Endothelial cell of umbilical vein (primary cell): ENCODE measurements at regions not wholly inside any gene's neighbourhood (a gene's known extent, or its start where the extent isn't known, plus 50 kb on each side); places are given as distances from the start of the nearest gene placed in this dataset.

Source experiments
- BruUV-seq: library from RNA; stranded (reverse); fragments of 400-500 nt; replicated peaks from 2 replicates; lab custom pipeline; 2021; lab: Mats Ljungman, UMichigan
- CTCF ChIA-PET: fragments of 300-600, 350-600 bp; sonication (Branson Sonifier 250); formaldehyde crosslinking; loops from one replicate; lab custom pipeline; 2021; ENCODE audit warnings: antibody characterized with exemption, inconsistent platforms; lab: Charles Lee
- POLR2A ChIA-PET: fragments of 300-600, 350-600 bp; sonication (Branson Sonifier 250); formaldehyde crosslinking; loops from one replicate; lab custom pipeline; 2021; ENCODE audit warnings: antibody characterized with exemption, inconsistent platforms; lab: Charles Lee
- DNase-seq: peaks from one replicate; pipeline ENCODE4 v3.0.0-alpha.2; 2011; ENCODE audit warnings: low read depth, low spot score
- FAIRE-seq: peaks from 2 replicates; lab custom pipeline; 2011; peaks lifted over from hg19 to GRCh38; lab: Jason Lieb, UNC
- H2AFZ ChIP-seq: 2 replicates; pipeline ENCODE4 v1.6.0; 2012; ENCODE audit warnings: low read depth, low read length, control low read depth, inconsistent platforms
- H3K27ac ChIP-seq: 2 replicates; pipeline ENCODE4 v1.5.1; 2011; ENCODE audit warnings: low read depth, mild to moderate bottlenecking, control low read depth, low read length, moderate library complexity; ENCODE audit not compliant: insufficient read depth
- H3K27me3 ChIP-seq, 2 experiments: 2 replicates each; pipeline versions ENCODE4 v1.6.0 to v1.6.1; 2011; ENCODE audit warnings: low read length in 2 of 2, mixed read lengths in 1 of 2; ENCODE audit not compliant: control insufficient read depth in 2 of 2, insufficient read depth in 2 of 2
- H3K36me3 ChIP-seq, 2 experiments: 2 replicates in 1 of 2; 3 replicates in 1 of 2; pipeline ENCODE4 v1.5.1; 2011; ENCODE audit warnings: low read length in 2 of 2, mild to moderate bottlenecking in 1 of 2, moderate library complexity in 1 of 2; ENCODE audit not compliant: control insufficient read depth in 2 of 2, insufficient read depth in 2 of 2; ENCODE audit errors: extremely low read depth in 1 of 2
- H3K4me1 ChIP-seq: 3 replicates; pipeline ENCODE4 v1.5.1; 2011; ENCODE audit warnings: mild to moderate bottlenecking, low read length; ENCODE audit not compliant: control insufficient read depth, insufficient read depth; ENCODE audit errors: extremely low read depth
- H3K4me2 ChIP-seq: 2 replicates; pipeline ENCODE4 v1.6.1; 2011; ENCODE audit warnings: low read length, control low read depth, mixed read lengths; ENCODE audit not compliant: insufficient read depth
- H3K4me3 ChIP-seq, 3 experiments: fragments of 200-600 bp in 1 of 3; sonication (generic), shearing (Covaris generic) in 1 of 3; replicated peaks in 1 of 3; 2 replicates each; pipeline ENCODE4 v1.5.1; 2011 to 2016; ENCODE audit warnings: control low read depth in 3 of 3, low read length in 3 of 3, mild to moderate bottlenecking in 2 of 3, inconsistent platforms in 1 of 3, low read depth in 1 of 3, moderate library complexity in 1 of 3; ENCODE audit not compliant: insufficient read depth in 1 of 3
- H3K79me2 ChIP-seq: 2 replicates; pipeline ENCODE4 v1.6.0; 2012; ENCODE audit warnings: low read length, inconsistent platforms; ENCODE audit not compliant: control insufficient read depth, insufficient read depth
- H3K9ac ChIP-seq: replicated peaks from 2 replicates; pipeline ENCODE3; 2011; ENCODE audit warnings: low read length, control low read depth; ENCODE audit not compliant: insufficient read depth; ENCODE audit errors: extremely low read depth
- H3K9me1 ChIP-seq: replicated peaks from 3 replicates; pipeline ENCODE4 v1.6.0; 2011; ENCODE audit warnings: mild to moderate bottlenecking, low read length; ENCODE audit not compliant: control insufficient read depth, insufficient read depth; ENCODE audit errors: extremely low read depth
- H3K9me3 ChIP-seq: replicated peaks from 2 replicates; pipeline ENCODE4 v1.5.1; 2012; ENCODE audit warnings: low read length, inconsistent platforms; ENCODE audit not compliant: control insufficient read depth, insufficient read depth
- H4K20me1 ChIP-seq: replicated peaks from 2 replicates; pipeline ENCODE3; 2011; ENCODE audit warnings: mild to moderate bottlenecking, low read length; ENCODE audit not compliant: control insufficient read depth, insufficient read depth; ENCODE audit errors: extremely low read depth
- GATA2 ChIP-seq: IDR thresholded peaks from 2 replicates; pipeline ENCODE4 v1.7.0; 2011; ENCODE audit warnings: low read depth, mild to moderate bottlenecking, moderate library complexity, mixed read lengths, low read length; ENCODE audit not compliant: insufficient read length, insufficient read depth
- JUN ChIP-seq: IDR thresholded peaks from 2 replicates; pipeline ENCODE4 v1.6.1; 2011; ENCODE audit warnings: borderline replicate concordance, low read depth; ENCODE audit not compliant: insufficient read length, insufficient read depth
- MAX ChIP-seq: IDR thresholded peaks from 2 replicates; pipeline ENCODE4 v1.6.1; 2011; ENCODE audit not compliant: insufficient read depth, insufficient read length
- dilution Hi-C: fragments of 300-500 bp; cut with MboI; formaldehyde crosslinking; loops from one replicate; pipeline ENCODE4 v1.15.0; 2019; ENCODE audit warnings: low sequenced_read_pairs; ENCODE audit not compliant: extremely low pct_ligation_motif_present
- intact Hi-C: fragments of 100-400 bp; cut with micrococcal nuclease; formaldehyde crosslinking; loops from one replicate; pipeline ENCODE4 v1.10.0; 2022

DNA sequence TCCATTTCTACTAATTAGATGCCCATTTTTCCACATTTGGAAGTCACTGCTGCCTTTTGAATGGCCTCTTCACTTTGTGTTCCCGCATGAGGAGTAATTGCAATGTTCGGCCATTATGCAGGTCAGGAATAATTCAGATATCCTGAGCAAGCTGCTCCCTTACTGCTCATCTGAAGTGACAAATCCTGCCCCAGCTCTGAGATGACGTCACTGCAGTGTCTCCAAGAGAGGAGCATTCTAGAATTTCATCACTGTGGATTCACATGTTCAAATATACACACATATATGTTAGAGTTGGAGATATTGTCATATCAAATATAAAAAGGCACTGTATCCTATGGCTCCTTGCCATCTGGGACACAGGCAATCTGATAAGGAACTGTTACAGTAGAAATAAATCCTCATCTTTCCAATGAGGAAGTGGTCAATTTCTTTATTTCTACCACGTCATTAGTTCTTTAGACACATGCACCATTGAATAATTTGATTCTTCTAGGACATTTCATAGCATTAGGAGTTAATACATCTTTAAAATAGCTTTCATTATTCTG lies 706.9 kb upstream of the TENM3 start:
- dilution Hi-C loops, result no loop called here
- no peak overlapping the region for H2AFZ ChIP-seq
- CTCF ChIA-PET, result no interaction called here
- H3K4me3 ChIP-seq, result no peak overlapping the region
- DNase-seq (no peak), FAIRE-seq (no peak)
- no peaks in the 10 kb centered on the region for H3K27me3 ChIP-seq
- H3K36me3 ChIP-seq, result no peaks in the 10 kb centered on the region
- POLR2A ChIA-PET, result no interaction called here
- H3K27ac ChIP-seq, result no peak overlapping the region
- H3K4me2 ChIP-seq, result no peak overlapping the region
- no peaks in the 10 kb centered on the region for H3K4me1 ChIP-seq
- no TSS peak for BruUV-seq
- no peak for TF ChIP-seq JUN
- H3K79me2 ChIP-seq, result no peaks in the 10 kb centered on the region
- no peaks in the 10 kb centered on the region for H3K9me1 ChIP-seq
- H4K20me1 ChIP-seq, result no peaks in the 10 kb centered on the region
- no peaks in the 10 kb centered on the region for H3K9me3 ChIP-seq
- H3K9ac ChIP-seq, result no peak overlapping the region
- intact Hi-C loops, result no loop called here

DNA sequence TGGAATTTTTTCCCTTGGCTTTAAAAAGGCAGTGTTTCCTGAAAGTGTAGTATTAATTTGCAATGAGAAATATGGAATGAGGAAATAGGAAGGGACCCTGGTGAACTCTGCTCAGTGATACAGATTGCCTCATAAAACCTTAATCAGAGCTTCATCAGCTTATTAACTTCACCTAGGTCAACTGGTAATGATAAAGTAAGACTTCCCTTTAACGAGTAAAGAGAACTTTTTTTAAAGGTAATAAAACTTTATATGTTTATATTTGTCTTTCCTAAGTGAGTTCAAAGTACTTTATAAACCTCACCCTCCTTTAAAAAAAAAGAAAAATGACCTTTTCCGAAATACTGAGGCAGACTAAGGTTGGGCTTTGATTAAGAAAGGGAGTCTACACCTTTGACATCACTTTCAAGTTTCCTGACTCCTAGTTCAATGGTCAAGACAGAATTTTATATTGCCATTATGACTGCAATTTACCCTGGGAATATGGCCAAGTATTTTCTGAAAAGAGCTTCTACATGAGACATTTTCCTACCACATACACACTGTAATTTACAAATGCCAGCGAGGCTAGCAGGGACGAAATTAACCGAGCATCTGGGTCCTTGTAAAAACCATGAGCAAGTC lies 706.3 kb upstream of the TENM3 start:
- no peak for TF ChIP-seq JUN
- TF ChIP-seq MAX, result no peak
- TF ChIP-seq GATA2, result no peak
- intact Hi-C loops, result no loop called here
- no peaks in the 10 kb centered on the region for H3K27me3 ChIP-seq
- H3K36me3 ChIP-seq, result no peaks in the 10 kb centered on the region
- no peaks in the 10 kb centered on the region for H3K9me3 ChIP-seq
- ChIA-PET POLR2A (no interaction called here), CTCF (no interaction called here)
- no peaks in the 10 kb centered on the region for H3K9me1 ChIP-seq
- H3K4me2 ChIP-seq, result no peak overlapping the region
- FAIRE-seq, result no peak
- dilution Hi-C loops, result no loop called here
- H3K9ac ChIP-seq, result no peak overlapping the region
- no peak overlapping the region for H3K27ac ChIP-seq
- no peak overlapping the region for H2AFZ ChIP-seq
- H3K4me1 ChIP-seq, result no peaks in the 10 kb centered on the region
- no TSS peak for BruUV-seq
- H4K20me1 ChIP-seq, result no peaks in the 10 kb centered on the region
- H3K4me3 ChIP-seq, result no peak overlapping the region
- H3K79me2 ChIP-seq, result no peaks in the 10 kb centered on the region
- DNase-seq, result no peak
